Thymus (tissue), 11 donors: ENCODE measurements at regions not wholly inside any gene's neighbourhood (a gene's known extent, or its start where the extent isn't known, plus 50 kb on each side); places are given as distances from the start of the nearest gene placed in this dataset.
"Not testable (repeated sequence)": the region's sequence is repeated elsewhere in the genome, so short reads cannot be mapped to it uniquely, and the experiment has no call there.

ENCODE experiments used
- DNase-seq, 9 donors: peaks; one replicate each; pipeline ENCODE4 v3.0.0-alpha.2; 2013; ENCODE audit warnings: low spot score in 9 of 9, low read depth in 6 of 9, missing footprints in 1 of 9
- H3K27ac ChIP-seq, 2 donors: one replicate each; pipeline ENCODE4 v1.5.1; 2013; ENCODE audit warnings: control low read depth in 1 of 2, low read depth in 1 of 2, low read length in 1 of 2, mild to moderate bottlenecking in 1 of 2, moderate library complexity in 1 of 2
- H3K27me3 ChIP-seq, 2 donors: one replicate each; pipeline ENCODE4 v1.5.1; 2013; ENCODE audit warnings: low read length in 1 of 2; ENCODE audit not compliant: control insufficient read depth in 2 of 2, insufficient read depth in 1 of 2
- H3K36me3 ChIP-seq, 2 donors: one replicate each; pipeline ENCODE4 v1.5.1; 2013; ENCODE audit warnings: low read length in 1 of 2, mild to moderate bottlenecking in 1 of 2, moderate library complexity in 1 of 2; ENCODE audit not compliant: control insufficient read depth in 2 of 2, insufficient read depth in 2 of 2
- H3K4me1 ChIP-seq, 2 donors: one replicate each; pipeline ENCODE4 v1.5.1; 2013; ENCODE audit warnings: low read length in 2 of 2; ENCODE audit not compliant: control insufficient read depth in 2 of 2, insufficient read depth in 2 of 2
- H3K4me3 ChIP-seq, 2 donors: one replicate each; pipeline ENCODE4 v1.5.1; 2013; ENCODE audit warnings: low read length in 2 of 2, control low read depth in 1 of 2, mild to moderate bottlenecking in 1 of 2
- H3K9me3 ChIP-seq, 2 donors: one replicate each; pipeline ENCODE4 v1.5.1; 2013; ENCODE audit warnings: low read length in 1 of 2, mild to moderate bottlenecking in 1 of 2; ENCODE audit not compliant: control insufficient read depth in 2 of 2, insufficient read depth in 1 of 2
- WGBS: extraction: QIAGEN DNeasy Blood & Tissue Kit; methylation state at CpG from one replicate; pipeline ENCODE4 v1.1.7; 2013; 5-methylcytosine and 5-hydroxymethylcytosine counted together
- donor health status: healthy.

DNA sequence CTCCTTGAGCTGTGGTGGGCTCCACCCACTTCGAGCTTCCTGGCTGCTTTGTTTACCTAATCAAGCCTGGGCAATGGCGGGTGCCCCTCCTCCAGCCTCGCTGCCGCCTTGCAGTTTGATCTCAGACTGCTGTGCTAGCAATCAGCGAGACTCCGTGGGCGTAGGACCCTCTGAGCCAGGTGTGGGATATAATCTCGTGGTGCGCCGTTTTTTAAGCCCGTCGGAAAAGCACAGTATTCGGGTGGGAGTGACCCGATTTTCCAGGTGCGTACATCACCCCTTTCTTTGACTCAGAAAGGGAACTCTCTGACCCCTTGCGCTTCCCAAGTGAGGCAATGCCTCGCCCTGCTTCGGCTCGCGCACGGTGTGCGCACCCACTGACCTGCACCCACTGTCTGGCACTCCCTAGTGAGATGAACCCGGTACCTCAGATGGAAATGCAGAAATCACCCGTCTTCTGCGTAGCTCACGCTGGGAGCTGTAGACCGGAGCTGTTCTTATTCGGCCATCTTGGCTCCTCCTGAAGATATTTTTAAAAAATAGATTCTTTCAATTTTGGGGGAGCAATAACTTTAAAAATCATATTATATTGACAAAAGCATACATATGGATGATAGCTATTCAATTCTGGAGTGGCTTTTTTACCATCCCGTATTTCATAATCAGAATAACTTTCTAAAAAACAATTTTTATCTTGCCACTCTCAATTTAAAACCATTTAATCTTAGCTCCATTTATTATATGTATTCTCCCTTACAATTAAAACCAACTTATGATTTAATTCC, 517.5 kb upstream of the NUDT12 start:
- H3K9me3 ChIP-seq, H3K36me3 ChIP-seq, H3K4me3 ChIP-seq, H3K27ac ChIP-seq, H3K27me3 ChIP-seq, H3K4me1 ChIP-seq, DNase-seq: not testable (repeated sequence)
- 92% methylated on average over 29 of the region's 29 CpGs for WGBS

DNA sequence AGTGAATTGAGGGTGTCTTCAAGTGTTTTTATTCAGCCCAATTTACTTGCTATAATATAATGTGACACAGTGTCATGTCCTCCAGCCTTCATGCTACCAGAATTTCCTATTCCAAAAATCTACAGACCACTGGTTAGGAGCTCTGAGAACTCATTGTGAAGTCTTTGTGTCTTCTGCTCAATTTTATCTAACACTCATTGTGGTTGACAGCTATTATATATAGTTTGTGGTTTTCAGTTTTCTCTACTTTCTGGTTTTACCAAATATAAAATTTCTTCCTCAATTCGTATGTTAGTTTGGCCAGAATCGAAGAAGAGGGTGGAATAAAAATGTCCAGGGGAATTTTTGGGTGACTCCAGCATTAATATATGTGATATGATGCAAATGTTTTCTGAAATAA, 509.3 kb upstream of the NUDT12 start:
- no peak overlapping the region for H3K27ac ChIP-seq
- no peaks in the 10 kb centered on the region for H3K9me3 ChIP-seq
- 57% methylated on average over 2 of the region's 2 CpGs for WGBS
- no peak overlapping the region for H3K4me3 ChIP-seq
- DNase-seq = no peak
- H3K4me1 ChIP-seq = no peaks in the 10 kb centered on the region
- no peaks in the 10 kb centered on the region for H3K36me3 ChIP-seq
- no peaks in the 10 kb centered on the region for H3K27me3 ChIP-seq

DNA sequence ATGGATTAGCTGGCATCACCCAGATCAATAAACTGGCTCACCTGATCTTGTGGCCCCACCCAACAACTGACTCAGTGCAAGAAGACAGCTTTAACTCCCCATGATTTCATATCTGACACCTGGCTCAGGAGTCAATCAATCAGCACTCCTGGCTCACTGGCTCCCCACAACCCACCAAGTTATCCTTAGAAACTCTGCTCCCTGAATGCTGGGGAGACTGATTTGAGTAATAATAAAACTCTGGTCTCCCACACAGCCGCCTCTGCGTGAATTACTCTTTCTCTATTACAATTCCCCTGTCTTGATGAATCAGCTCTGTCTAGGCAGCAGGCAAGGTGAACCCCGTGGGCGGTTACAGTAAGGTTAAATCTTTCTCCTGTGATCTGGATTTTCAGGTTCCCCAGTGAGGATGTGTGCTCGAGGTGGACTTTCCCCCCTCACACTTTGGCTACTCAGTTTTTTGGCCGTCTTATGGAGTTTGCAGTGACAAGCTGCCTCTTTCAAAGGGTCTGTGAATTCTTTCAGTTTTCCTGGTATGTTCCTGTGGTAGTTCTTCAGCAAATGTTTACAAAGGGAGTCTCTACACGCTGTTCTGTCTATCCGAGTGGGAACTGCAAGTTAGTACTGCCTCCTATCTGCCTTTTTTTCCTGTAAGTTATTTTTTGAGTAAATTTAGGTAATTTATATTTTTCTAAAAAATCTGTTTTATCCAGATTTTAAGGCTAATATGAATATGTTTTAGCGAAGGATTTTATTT, 500.2 kb upstream of the NUDT12 start:
- Histone ChIP-seq H3K4me3 (no peak overlapping the region), H3K27ac (no peak overlapping the region), H3K36me3 (no peaks in the 10 kb centered on the region), H3K9me3 (peaks cover 0 to 9% of the 10 kb centered on the region in 2 donors), H3K4me1 (no peaks in the 10 kb centered on the region), H3K27me3 (no peaks in the 10 kb centered on the region)
- DNase-seq = no peak
- 92% methylated on average over 9 of the region's 9 CpGs for WGBS

DNA sequence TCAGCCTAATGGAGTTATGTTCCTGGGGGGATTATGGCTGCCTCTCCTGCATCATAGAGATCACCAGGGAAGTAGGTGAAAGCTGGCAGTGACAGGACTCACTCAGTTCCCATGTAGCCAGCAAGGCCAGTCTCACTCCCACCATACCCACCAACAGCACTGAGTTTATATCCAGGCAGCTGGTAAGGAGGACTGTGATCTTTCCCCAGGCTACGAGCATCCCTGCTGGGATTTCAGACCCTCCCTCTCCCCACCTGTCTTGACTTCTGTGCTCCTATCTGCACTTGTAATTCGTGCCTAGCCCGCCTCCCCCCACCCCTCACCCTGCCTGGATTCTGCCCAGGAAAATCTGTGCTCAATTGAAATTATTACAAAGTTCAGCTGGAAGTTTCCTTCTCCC, 499.1 kb upstream of the NUDT12 start:
- Histone ChIP-seq H3K27ac (no peak overlapping the region), H3K27me3 (no peaks in the 10 kb centered on the region), H3K4me3 (no peak overlapping the region), H3K36me3 (no peaks in the 10 kb centered on the region), H3K4me1 (no peaks in the 10 kb centered on the region), H3K9me3 (peaks cover 0 to 9% of the 10 kb centered on the region in 2 donors)
- 84% methylated on average over 3 of the region's 3 CpGs for WGBS
- DNase-seq = no peak

DNA sequence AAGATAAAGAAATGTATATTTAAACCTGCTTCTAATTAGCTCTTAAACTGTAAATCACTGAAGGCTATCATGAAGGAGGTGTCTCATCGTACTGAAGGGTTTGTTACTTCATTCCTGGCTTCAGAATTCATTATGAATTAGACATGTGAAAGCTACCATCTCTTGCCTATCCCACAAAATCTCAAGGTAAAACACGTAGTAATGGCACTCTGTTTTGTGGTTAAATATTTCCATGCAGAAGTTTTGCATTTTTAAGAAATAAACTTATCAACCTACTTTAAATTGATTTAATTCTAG, 490.7 kb upstream of the NUDT12 start:
- H3K36me3 ChIP-seq = no peaks in the 10 kb centered on the region
- peaks cover 0 to 11% of the 10 kb centered on the region in 2 donors for H3K9me3 ChIP-seq
- 70% methylated on average over 2 of the region's 2 CpGs for WGBS
- no peak for DNase-seq
- no peaks in the 10 kb centered on the region for H3K4me1 ChIP-seq
- no peak overlapping the region for H3K4me3 ChIP-seq
- H3K27me3 ChIP-seq = no peaks in the 10 kb centered on the region
- H3K27ac ChIP-seq = no peak overlapping the region

DNA sequence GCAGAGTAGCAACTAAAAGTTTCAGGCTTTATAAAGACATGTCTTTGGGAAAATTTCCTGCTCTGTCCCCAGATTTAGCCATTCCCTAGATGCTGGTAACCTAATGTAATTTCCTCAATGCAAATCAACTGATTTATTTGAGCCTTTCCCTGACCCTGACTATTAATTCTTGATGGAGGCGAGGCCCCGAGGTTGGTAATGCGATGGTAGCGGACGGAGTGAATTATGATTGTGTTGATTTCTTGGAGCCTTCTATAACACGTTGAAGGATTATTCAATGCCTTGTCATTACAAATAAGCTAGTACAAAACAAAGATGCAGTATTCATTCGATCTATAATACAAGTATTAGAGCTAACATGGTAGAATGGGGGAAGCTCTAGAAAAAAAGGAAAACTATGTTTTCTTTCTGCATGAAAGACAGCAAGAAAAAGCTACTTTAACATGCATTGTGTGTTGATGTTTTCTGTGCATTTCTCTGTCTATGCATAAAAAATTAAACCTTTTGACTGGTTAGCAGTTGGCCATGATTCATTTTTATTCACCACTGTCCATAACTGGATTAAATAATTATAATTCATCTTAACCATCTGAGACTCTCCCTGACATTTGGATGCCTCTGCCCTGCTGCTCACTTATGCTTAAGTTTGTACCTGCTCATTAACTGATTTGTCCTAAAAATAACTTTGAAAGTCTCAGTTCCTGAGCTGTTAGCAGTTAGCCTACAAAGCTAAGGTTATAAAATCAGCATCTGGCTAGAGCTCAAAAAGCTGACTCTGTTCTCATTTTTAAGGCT, 490.2 kb upstream of the NUDT12 start:
- no peak overlapping the region for H3K4me3 ChIP-seq
- peaks cover 0 to 11% of the 10 kb centered on the region in 2 donors for H3K9me3 ChIP-seq
- 96% methylated on average over 7 of the region's 7 CpGs for WGBS
- no peaks in the 10 kb centered on the region for H3K4me1 ChIP-seq
- no peak for DNase-seq
- no peak overlapping the region for H3K27ac ChIP-seq
- no peaks in the 10 kb centered on the region for H3K36me3 ChIP-seq
- no peaks in the 10 kb centered on the region for H3K27me3 ChIP-seq

DNA sequence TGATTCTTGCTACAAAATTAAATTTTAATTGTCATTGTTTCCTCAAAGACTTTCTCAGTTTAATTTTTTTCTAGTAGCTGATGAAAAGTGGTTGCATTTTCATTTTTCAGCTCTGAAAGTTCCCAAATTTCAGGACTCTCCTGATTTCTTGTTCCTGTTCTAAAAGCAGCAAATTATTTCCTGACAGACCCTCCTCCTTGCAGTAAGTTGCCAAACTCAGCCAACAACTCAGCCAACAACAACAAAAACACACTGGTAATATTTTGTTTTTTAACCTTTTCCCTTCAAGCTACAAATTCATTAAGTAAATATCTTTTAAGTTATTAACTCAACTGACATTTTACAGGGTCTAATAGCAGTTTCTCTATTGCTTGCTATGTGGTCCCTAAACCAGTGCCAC, 487.8 kb upstream of the NUDT12 start:
- no peaks in the 10 kb centered on the region for H3K36me3 ChIP-seq
- DNase-seq = no peak
- no peaks in the 10 kb centered on the region for H3K4me1 ChIP-seq
- no peaks in the 10 kb centered on the region for H3K27me3 ChIP-seq
- no peak overlapping the region for H3K4me3 ChIP-seq
- H3K9me3 ChIP-seq = peaks cover 0 to 11% of the 10 kb centered on the region in 2 donors
- no peak overlapping the region for H3K27ac ChIP-seq

DNA sequence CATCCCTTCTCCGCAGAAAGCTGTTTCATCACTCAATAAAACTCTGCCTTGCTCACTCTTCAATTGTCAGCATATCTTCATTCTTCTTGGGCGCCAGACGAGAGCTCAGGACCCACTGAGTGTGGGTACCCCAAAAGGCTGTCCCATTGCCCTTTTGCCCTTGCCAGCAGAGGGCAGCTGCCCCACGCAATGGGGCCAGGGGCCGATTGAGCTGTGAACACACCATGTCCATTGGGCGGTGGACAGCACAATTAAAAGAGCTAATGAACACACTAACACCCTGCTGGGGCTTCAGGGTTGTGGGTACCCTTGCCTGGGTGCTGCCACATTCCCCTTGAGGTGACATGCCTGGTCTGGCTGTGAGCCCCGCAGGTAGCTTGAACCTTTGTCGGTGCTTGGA, 487.2 kb upstream of the NUDT12 start:
- H3K4me3 ChIP-seq = no peak overlapping the region

DNA sequence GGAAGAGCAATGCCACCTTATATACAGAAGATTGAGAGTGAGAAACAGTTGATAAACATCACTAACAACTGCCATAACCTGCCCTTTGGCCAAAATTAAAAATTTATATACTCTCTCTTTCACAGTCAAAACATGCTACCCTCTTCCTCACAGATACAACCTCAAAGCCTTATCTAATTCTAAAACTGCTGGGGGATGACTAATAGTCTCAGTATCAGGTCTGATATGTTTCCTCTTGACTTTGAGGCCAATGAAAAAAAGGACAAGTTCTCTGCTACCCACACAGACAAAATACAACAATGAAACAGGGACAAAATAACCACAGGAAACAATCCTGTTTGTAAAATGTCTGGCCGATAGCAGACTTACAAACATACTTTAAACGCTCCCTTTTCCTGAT, 485.6 kb upstream of the NUDT12 start:
- no peak for DNase-seq
- Histone ChIP-seq H3K4me1 (no peaks in the 10 kb centered on the region), H3K27me3 (no peaks in the 10 kb centered on the region), H3K9me3 (peaks cover 0 to 11% of the 10 kb centered on the region in 2 donors), H3K36me3 (no peaks in the 10 kb centered on the region), H3K4me3 (no peak overlapping the region), H3K27ac (no peak overlapping the region)
- WGBS = 69% methylated on average over 2 of the region's 2 CpGs

More for the DNA sequence above, 487.2 kb upstream of the NUDT12 start:
- 97% methylated on average over 8 of the region's 8 CpGs for WGBS
- H3K9me3 ChIP-seq = peaks cover 0 to 11% of the 10 kb centered on the region in 2 donors
- no peak overlapping the region for H3K27ac ChIP-seq
- no peaks in the 10 kb centered on the region for H3K36me3 ChIP-seq
- no peaks in the 10 kb centered on the region for H3K27me3 ChIP-seq
- no peak for DNase-seq
- H3K4me1 ChIP-seq = no peaks in the 10 kb centered on the region
